Keratinocyte (primary cell): ENCODE measurements at regions not wholly inside any gene's neighbourhood (a gene's known extent, or its start where the extent isn't known, plus 50 kb on each side); places are given as distances from the start of the nearest gene placed in this dataset.

ENCODE experiments used
- DNase-seq: peaks from one replicate; pipeline ENCODE4 v3.0.0-alpha.2; 2011; ENCODE audit warnings: low read depth, missing footprints, low spot score
- FAIRE-seq: peaks from 2 replicates; lab custom pipeline; 2011; peaks lifted over from hg19 to GRCh38; lab: Jason Lieb, UNC
- H2AFZ ChIP-seq: 2 replicates; pipeline ENCODE4 v1.6.0; 2012; ENCODE audit warnings: low read length, control low read depth, inconsistent platforms; ENCODE audit not compliant: control insufficient read depth
- H3K27ac ChIP-seq: 2 replicates; pipeline ENCODE4 v1.5.1; 2011; ENCODE audit warnings: low read length; ENCODE audit not compliant: control insufficient read depth, insufficient read depth
- H3K27me3 ChIP-seq: 3 replicates; pipeline ENCODE4 v1.6.0; 2011; ENCODE audit warnings: low read length; ENCODE audit not compliant: control insufficient read depth, insufficient read depth; ENCODE audit errors: extremely low read depth
- H3K36me3 ChIP-seq, 2 experiments: 2 replicates in 1 of 2; 3 replicates in 1 of 2; pipeline ENCODE4 v1.5.1; 2011; ENCODE audit warnings: low read length in 2 of 2, mild to moderate bottlenecking in 1 of 2; ENCODE audit not compliant: control insufficient read depth in 2 of 2, insufficient read depth in 2 of 2; ENCODE audit errors: extremely low read depth in 1 of 2
- H3K4me1 ChIP-seq: 3 replicates; pipeline ENCODE4 v1.5.1; 2011; ENCODE audit warnings: low read length; ENCODE audit not compliant: control insufficient read depth, insufficient read depth; ENCODE audit errors: extremely low read depth
- H3K4me2 ChIP-seq: 3 replicates; pipeline ENCODE4 v1.6.0; 2011; ENCODE audit warnings: low read depth, low read length; ENCODE audit not compliant: control insufficient read depth, insufficient read depth; ENCODE audit errors: extremely low read depth
- H3K4me3 ChIP-seq, 3 experiments: fragments of 200-600 bp in 1 of 3; sonication (generic) in 1 of 3; 2 replicates in 2 of 3; 3 replicates in 1 of 3; pipeline ENCODE4 v1.5.1; 2011 to 2016; ENCODE audit warnings: low read length in 3 of 3, mild to moderate bottlenecking in 3 of 3, control low read depth in 2 of 3, inconsistent platforms in 1 of 3, low read depth in 1 of 3, mixed read lengths in 1 of 3, mixed run types in 1 of 3, moderate library complexity in 1 of 3; ENCODE audit not compliant: control insufficient read depth in 2 of 3, insufficient read depth in 2 of 3; ENCODE audit errors: extremely low read depth in 1 of 3
- H3K79me2 ChIP-seq: 2 replicates; pipeline ENCODE4 v1.6.0; 2012; ENCODE audit warnings: low read length; ENCODE audit not compliant: control insufficient read depth, insufficient read depth
- H3K9ac ChIP-seq: 3 replicates; pipeline ENCODE4 v1.6.0; 2011; ENCODE audit warnings: low read length; ENCODE audit not compliant: control insufficient read depth, insufficient read depth; ENCODE audit errors: extremely low read depth
- H3K9me1 ChIP-seq: 3 replicates; pipeline ENCODE4 v1.6.0; 2011; ENCODE audit warnings: low read length; ENCODE audit not compliant: control insufficient read depth, insufficient read depth; ENCODE audit errors: extremely low read depth
- H3K9me3 ChIP-seq: 2 replicates; pipeline ENCODE4 v1.5.1; 2012; ENCODE audit warnings: low read depth, low read length; ENCODE audit not compliant: control insufficient read depth
- H4K20me1 ChIP-seq: 3 replicates; pipeline ENCODE4 v1.6.0; 2011; ENCODE audit warnings: low read length; ENCODE audit not compliant: control insufficient read depth, insufficient read depth; ENCODE audit errors: extremely low read depth
- CTCF ChIP-seq, 3 experiments: IDR thresholded peaks in 1 of 3; conservative IDR thresholded peaks in 1 of 3; optimal IDR thresholded peaks in 1 of 3; 2 replicates in 2 of 3; 3 replicates in 1 of 3; pipeline versions ENCODE3 to v1.5.1; 2011; ENCODE audit warnings: low read length in 3 of 3, mild to moderate bottlenecking in 3 of 3, moderate library complexity in 2 of 3, control low read depth in 1 of 3, inconsistent platforms in 1 of 3; ENCODE audit not compliant: insufficient read depth in 2 of 3; ENCODE audit errors: extremely low read depth in 1 of 3
- EZH2 ChIP-seq: IDR thresholded peaks from one replicate; pipeline ENCODE4 v1.6.1; 2012; ENCODE audit warnings: inconsistent platforms, mild to moderate bottlenecking, low read length, moderate library complexity
- dilution Hi-C: fragments of 300-500 bp; cut with MboI; formaldehyde crosslinking; loops from one replicate; pipeline ENCODE4 v1.7.0; 2020; ENCODE audit warnings: low sequenced_read_pairs; ENCODE audit not compliant: extremely low pct_ligation_motif_present

GRCh38 chr1:147451628-147452027 lies 89.7 kb upstream of the BCL9 start:
- H3K27ac ChIP-seq, result no peak overlapping the region
- H3K9ac ChIP-seq, result no peak overlapping the region
- H3K4me1 ChIP-seq, result no peaks in the 10 kb centered on the region
- H3K9me1 ChIP-seq, result no peaks in the 10 kb centered on the region
- TF ChIP-seq EZH2, result no peak
- no peak for TF ChIP-seq CTCF (optimal IDR thresholded peaks at IDR 0.05 in 1 of 3, IDR thresholded peaks at IDR 0.05 in 1 of 3, conservative IDR thresholded peaks at IDR 0.05 in 1 of 3; ENCODE audit: extremely low read depth in 1 of 3, insufficient read depth in 2 of 3, low read length in 3 of 3)
- no peaks in the 10 kb centered on the region for H3K36me3 ChIP-seq
- DNase-seq (no peak), FAIRE-seq (no peak)
- H3K9me3 ChIP-seq, result no peaks in the 10 kb centered on the region
- H2AFZ ChIP-seq, result no peak overlapping the region
- no peaks in the 10 kb centered on the region for H4K20me1 ChIP-seq
- no peak overlapping the region for H3K4me3 ChIP-seq
- H3K79me2 ChIP-seq, result no peaks in the 10 kb centered on the region
- no peak overlapping the region for H3K4me2 ChIP-seq
- no peaks in the 10 kb centered on the region for H3K27me3 ChIP-seq
- dilution Hi-C loops, result no loop called here

- Histone ChIP-seq H4K20me1 (no peaks in the 10 kb centered on the region), H3K9me3 (no peaks in the 10 kb centered on the region), H3K4me3 (no peak overlapping the region), H3K9ac (no peak overlapping the region), H3K4me1 (no peaks in the 10 kb centered on the region), H3K27me3 (no peaks in the 10 kb centered on the region), H3K27ac (no peak overlapping the region), H3K36me3 (no peaks in the 10 kb centered on the region), H3K79me2 (no peaks in the 10 kb centered on the region), H3K4me2 (no peak overlapping the region), H3K9me1 (no peaks in the 10 kb centered on the region), H2AFZ (no peak overlapping the region)
- FAIRE-seq, result no peak
- TF ChIP-seq CTCF (optimal IDR thresholded peaks at IDR 0.05 in 1 of 3, IDR thresholded peaks at IDR 0.05 in 1 of 3, conservative IDR thresholded peaks at IDR 0.05 in 1 of 3; ENCODE audit: extremely low read depth in 1 of 3, insufficient read depth in 2 of 3, low read length in 3 of 3), result no peak
- TF ChIP-seq EZH2, result no peak
- no peak for DNase-seq
- dilution Hi-C loops, result no loop called here
These were observed 88.5 kb upstream of the BCL9 start for GRCh38 chr1:147452809-147453208.
